Fibroblast of lung (primary cell): ENCODE measurements at regions not wholly inside any gene's neighbourhood (a gene's known extent, or its start where the extent isn't known, plus 50 kb on each side); places are given as distances from the start of the nearest gene placed in this dataset.

Experiments
- DNase-seq, 2 donors: peaks; one replicate each; pipeline versions ENCODE4 v3.0.0 to v3.0.0-alpha.2; 2010; ENCODE audit warnings: low read depth in 2 of 2
- H2AFZ ChIP-seq: 2 replicates; pipeline ENCODE4 v1.5.1; 2012; ENCODE audit warnings: low read length, control low read depth, inconsistent platforms
- H3K27ac ChIP-seq: 2 replicates; pipeline ENCODE4 v1.5.1; 2011; ENCODE audit warnings: low read length, control low read depth; ENCODE audit not compliant: insufficient read depth
- H3K27me3 ChIP-seq: 2 replicates; pipeline ENCODE4 v1.5.1; 2011; ENCODE audit warnings: mild to moderate bottlenecking, low read length; ENCODE audit not compliant: control insufficient read depth, insufficient read depth
- H3K36me3 ChIP-seq: 2 replicates; pipeline ENCODE4 v1.5.1; 2011; ENCODE audit warnings: low read length; ENCODE audit not compliant: control insufficient read depth, insufficient read depth
- H3K4me1 ChIP-seq: 2 replicates; pipeline ENCODE4 v1.5.1; 2011; ENCODE audit warnings: low read length; ENCODE audit not compliant: control insufficient read depth, insufficient read depth; ENCODE audit errors: extremely low read depth
- H3K4me2 ChIP-seq: 2 replicates; pipeline ENCODE4 v1.5.1; 2011; ENCODE audit warnings: low read length, control low read depth; ENCODE audit not compliant: insufficient read depth; ENCODE audit errors: extremely low read depth
- H3K4me3 ChIP-seq, 4 experiments: fragments of 200-600 bp in 1 of 4; sonication (generic) in 1 of 4; replicated peaks in 1 of 4; 2 replicates each; pipeline ENCODE4 v1.5.1; 2011 to 2016; ENCODE audit warnings: low read length in 4 of 4, low read depth in 3 of 4, mild to moderate bottlenecking in 3 of 4, control low read depth in 2 of 4, inconsistent platforms in 1 of 4, mixed read lengths in 1 of 4; ENCODE audit not compliant: insufficient read depth in 1 of 4; ENCODE audit errors: control extremely low read depth in 1 of 4
- H3K79me2 ChIP-seq: 2 replicates; pipeline ENCODE4 v1.5.1; 2012; ENCODE audit warnings: mild to moderate bottlenecking, low read length, inconsistent platforms; ENCODE audit not compliant: control insufficient read depth, insufficient read depth
- H3K9ac ChIP-seq: 2 replicates; pipeline ENCODE4 v1.5.1; 2011; ENCODE audit warnings: mild to moderate bottlenecking, low read length, control low read depth; ENCODE audit not compliant: insufficient read depth
- H3K9me3 ChIP-seq: 2 replicates; pipeline ENCODE4 v1.5.1; 2012; ENCODE audit warnings: low read depth, low read length; ENCODE audit not compliant: control insufficient read depth, insufficient read depth
- H4K20me1 ChIP-seq: 2 replicates; pipeline ENCODE4 v1.5.1; 2011; ENCODE audit warnings: low read length; ENCODE audit not compliant: control insufficient read depth, insufficient read depth; ENCODE audit errors: extremely low read depth
- EZH2 ChIP-seq: IDR thresholded peaks from 2 replicates; pipeline ENCODE4 v1.5.1; 2012; ENCODE audit warnings: low read length, control low read depth, mild to moderate bottlenecking; ENCODE audit errors: missing control alignments
- TF ChIP-seq, protein P1 (sequence below), 2 donors: IDR thresholded peaks in 1 of 2; conservative IDR thresholded peaks in 1 of 2; 1 replicate in 1 of 2; 2 replicates in 1 of 2; pipeline ENCODE4 v1.5.1; 2011 to 2012; ENCODE audit warnings: low read length in 2 of 2, control low read depth in 1 of 2, inconsistent platforms in 1 of 2, low read depth in 1 of 2, mild to moderate bottlenecking in 1 of 2

DNA sequence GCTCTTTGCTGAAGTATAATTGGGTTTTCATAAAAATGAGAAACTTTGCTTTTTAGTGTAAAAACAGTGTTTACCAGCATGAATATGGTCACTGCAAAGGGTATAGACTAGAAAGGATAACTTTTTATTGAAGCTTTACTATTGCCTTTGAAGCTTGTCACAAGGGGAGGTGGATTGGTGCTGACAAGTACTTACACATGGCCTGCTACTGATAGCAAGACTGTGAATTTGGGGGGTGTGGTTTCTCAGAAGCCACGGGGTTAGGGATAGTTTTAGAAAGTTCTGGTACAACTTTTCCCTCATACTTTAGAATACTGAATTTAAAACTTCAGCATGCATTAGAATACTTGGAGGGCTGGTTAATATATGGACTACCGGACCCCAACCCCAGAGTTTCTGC lies 294.1 kb downstream of the SOCS6 start:
- no peak for DNase-seq
- no peaks in the 10 kb centered on the region for H3K36me3 ChIP-seq
- no peak overlapping the region for H3K27ac ChIP-seq
- H3K4me2 ChIP-seq, result no peak overlapping the region
- TF ChIP-seq EZH2, result no peak
- TF ChIP-seq, protein P1, sequence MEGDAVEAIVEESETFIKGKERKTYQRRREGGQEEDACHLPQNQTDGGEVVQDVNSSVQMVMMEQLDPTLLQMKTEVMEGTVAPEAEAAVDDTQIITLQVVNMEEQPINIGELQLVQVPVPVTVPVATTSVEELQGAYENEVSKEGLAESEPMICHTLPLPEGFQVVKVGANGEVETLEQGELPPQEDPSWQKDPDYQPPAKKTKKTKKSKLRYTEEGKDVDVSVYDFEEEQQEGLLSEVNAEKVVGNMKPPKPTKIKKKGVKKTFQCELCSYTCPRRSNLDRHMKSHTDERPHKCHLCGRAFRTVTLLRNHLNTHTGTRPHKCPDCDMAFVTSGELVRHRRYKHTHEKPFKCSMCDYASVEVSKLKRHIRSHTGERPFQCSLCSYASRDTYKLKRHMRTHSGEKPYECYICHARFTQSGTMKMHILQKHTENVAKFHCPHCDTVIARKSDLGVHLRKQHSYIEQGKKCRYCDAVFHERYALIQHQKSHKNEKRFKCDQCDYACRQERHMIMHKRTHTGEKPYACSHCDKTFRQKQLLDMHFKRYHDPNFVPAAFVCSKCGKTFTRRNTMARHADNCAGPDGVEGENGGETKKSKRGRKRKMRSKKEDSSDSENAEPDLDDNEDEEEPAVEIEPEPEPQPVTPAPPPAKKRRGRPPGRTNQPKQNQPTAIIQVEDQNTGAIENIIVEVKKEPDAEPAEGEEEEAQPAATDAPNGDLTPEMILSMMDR (conservative IDR thresholded peaks at IDR 0.05 in 1 of 2, IDR thresholded peaks at IDR 0.05 in 1 of 2; ENCODE audit: low read depth in 1 of 2, low read length in 2 of 2), result no peak
- no peak overlapping the region for H2AFZ ChIP-seq
- H3K27me3 ChIP-seq, result no peaks in the 10 kb centered on the region
- no peaks in the 10 kb centered on the region for H4K20me1 ChIP-seq
- no peak overlapping the region for H3K4me3 ChIP-seq
- no peaks in the 10 kb centered on the region for H3K9me3 ChIP-seq
- no peaks in the 10 kb centered on the region for H3K79me2 ChIP-seq
- no peaks in the 10 kb centered on the region for H3K4me1 ChIP-seq
- no peak overlapping the region for H3K9ac ChIP-seq

DNA sequence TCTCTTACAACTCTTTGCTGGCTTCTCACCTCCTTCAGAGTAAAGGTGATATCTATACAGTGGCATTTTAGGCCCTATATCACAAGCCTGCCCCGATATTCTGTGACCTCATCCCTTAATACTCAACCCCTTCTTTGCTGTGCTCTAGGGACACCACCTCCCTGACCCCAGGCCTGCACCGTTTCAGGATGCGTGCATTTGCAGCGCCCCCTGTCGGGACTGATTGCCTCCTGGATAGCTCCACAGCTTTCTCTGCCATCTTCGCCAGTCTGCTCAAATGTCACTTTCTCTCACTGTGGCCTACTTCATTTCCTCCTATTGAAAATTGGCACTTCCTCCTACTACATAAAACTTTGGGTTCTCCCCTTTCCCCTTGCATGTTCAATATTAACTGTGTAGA lies 289.6 kb downstream of the SOCS6 start:
- Histone ChIP-seq H3K9ac (no peak overlapping the region), H3K4me3 (no peak overlapping the region), H2AFZ (no peak overlapping the region), H3K9me3 (no peaks in the 10 kb centered on the region), H3K36me3 (no peaks in the 10 kb centered on the region), H3K27ac (no peak overlapping the region), H4K20me1 (no peaks in the 10 kb centered on the region), H3K27me3 (no peaks in the 10 kb centered on the region), H3K4me1 (no peaks in the 10 kb centered on the region), H3K79me2 (no peaks in the 10 kb centered on the region), H3K4me2 (no peak overlapping the region)
- no peak for DNase-seq
- TF ChIP-seq, protein P1 (conservative IDR thresholded peaks at IDR 0.05 in 1 of 2, IDR thresholded peaks at IDR 0.05 in 1 of 2; ENCODE audit: low read depth in 1 of 2, low read length in 2 of 2), result no peak
- no peak for TF ChIP-seq EZH2

GRCh38 chr18:70577023-70577420 lies 288.2 kb downstream of the SOCS6 start:
- Histone ChIP-seq H3K27me3 (no peaks in the 10 kb centered on the region), H4K20me1 (no peaks in the 10 kb centered on the region), H3K36me3 (no peaks in the 10 kb centered on the region), H3K9me3 (no peaks in the 10 kb centered on the region), H3K4me1 (no peaks in the 10 kb centered on the region), H3K4me2 (no peak overlapping the region), H2AFZ (no peak overlapping the region), H3K79me2 (no peaks in the 10 kb centered on the region), H3K9ac (no peak overlapping the region), H3K27ac (no peak overlapping the region), H3K4me3 (no peak overlapping the region)
- TF ChIP-seq, protein P1 (conservative IDR thresholded peaks at IDR 0.05 in 1 of 2, IDR thresholded peaks at IDR 0.05 in 1 of 2; ENCODE audit: low read depth in 1 of 2, low read length in 2 of 2), result no peak
- TF ChIP-seq EZH2, result no peak
- no peak for DNase-seq
